MM.1S (cell line): ENCODE measurements at regions not wholly inside any gene's neighbourhood (a gene's known extent, or its start where the extent isn't known, plus 50 kb on each side); places are given as distances from the start of the nearest gene placed in this dataset.

ENCODE experiments used
- DNase-seq: peaks from one replicate; pipeline ENCODE4 v3.0.0-alpha.2; 2015
- H2AFZ ChIP-seq: fragments of 300-600 bp; sonication (generic); 2 replicates; pipeline ENCODE4 v1.6.0; 2016; ENCODE audit warnings: antibody characterized with exemption, low read length
- H3F3A ChIP-seq: fragments of 300-600 bp; sonication (generic); 2 replicates; pipeline ENCODE4 v1.6.1; 2016; ENCODE audit warnings: mild to moderate bottlenecking, antibody characterized with exemption, low read length, moderate library complexity, mixed read lengths; ENCODE audit not compliant: insufficient read depth
- H3K27ac ChIP-seq: fragments of 300-600 bp; sonication (generic); 2 replicates; pipeline ENCODE4 v1.5.1; 2016; ENCODE audit warnings: mild to moderate bottlenecking, low read length
- H3K27me3 ChIP-seq: fragments of 300-600 bp; sonication (generic); replicated peaks from 2 replicates; pipeline ENCODE4 v1.6.0; 2016; ENCODE audit warnings: low read length; ENCODE audit not compliant: insufficient read depth
- H3K36me3 ChIP-seq: fragments of 300-600 bp; sonication (generic); replicated peaks from 2 replicates; pipeline ENCODE4 v1.6.1; 2016; ENCODE audit warnings: mild to moderate bottlenecking, low read length, mixed read lengths; ENCODE audit not compliant: insufficient read depth
- H3K4me1 ChIP-seq: fragments of 300-600 bp; sonication (generic); 2 replicates; pipeline ENCODE4 v1.6.1; 2016; ENCODE audit warnings: low read length, mixed read lengths
- H3K4me2 ChIP-seq: fragments of 300-600 bp; sonication (generic); 2 replicates; pipeline ENCODE4 v1.6.0; 2016; ENCODE audit warnings: low read depth, low read length
- H3K4me3 ChIP-seq: fragments of 300-600 bp; sonication (generic); 2 replicates; pipeline ENCODE4 v1.5.1; 2016; ENCODE audit warnings: low read length, mixed read lengths
- H3K79me2 ChIP-seq: fragments of 300-600 bp; sonication (generic); 2 replicates; pipeline ENCODE4 v1.6.1; 2016; ENCODE audit warnings: mixed run types, low read length, mixed read lengths
- H3K9ac ChIP-seq: fragments of 300-600 bp; sonication (generic); 2 replicates; pipeline ENCODE4 v1.6.1; 2016; ENCODE audit warnings: low read length, mixed read lengths
- H3K9me2 ChIP-seq: fragments of 300-600 bp; sonication (generic); replicated peaks from 2 replicates; pipeline ENCODE4 v1.6.1; 2016; ENCODE audit warnings: mild to moderate bottlenecking, low read length, mixed read lengths; ENCODE audit not compliant: insufficient read depth
- H3K9me3 ChIP-seq: fragments of 300-600 bp; sonication (generic); replicated peaks from 2 replicates; pipeline ENCODE4 v1.6.1; 2016; ENCODE audit warnings: mild to moderate bottlenecking, low read length, mixed read lengths; ENCODE audit not compliant: insufficient read depth
- H4K20me1 ChIP-seq: fragments of 300-600 bp; sonication (generic); 2 replicates; pipeline ENCODE4 v1.6.1; 2016; ENCODE audit warnings: mild to moderate bottlenecking, low read length, moderate library complexity, mixed read lengths; ENCODE audit not compliant: insufficient read depth
- CTCF ChIP-seq: fragments of 300-600 bp; sonication (generic); IDR thresholded peaks from 2 replicates; pipeline ENCODE4 v1.5.1; 2016; ENCODE audit warnings: antibody characterized with exemption, low read length, mixed read lengths
- EZH2 ChIP-seq: fragments of 300-600 bp; sonication (generic); optimal IDR thresholded peaks from 2 replicates; pipeline ENCODE3; 2017; ENCODE audit warnings: low read depth, mild to moderate bottlenecking, antibody characterized with exemption, low read length, mixed read lengths
- EZH2phosphoT487 ChIP-seq: fragments of 300-600 bp; sonication (generic); IDR thresholded peaks from 2 replicates; pipeline ENCODE4 v1.6.1; 2018; ENCODE audit warnings: antibody characterized with exemption, low read length

GRCh38 chr2:118207889-118208288, 119.6 kb downstream of the INSIG2 start:
- no peaks in the 10 kb centered on the region; the same call in 1 of the 2 replicates for H3K9me2 ChIP-seq
- H3K79me2 ChIP-seq, result no peaks in the 10 kb centered on the region
- H3F3A ChIP-seq, result no peaks in the 10 kb centered on the region
- no peaks in the 10 kb centered on the region for H3K9me3 ChIP-seq
- H3K9ac ChIP-seq, result no peak overlapping the region
- H3K36me3 ChIP-seq, result no peaks in the 10 kb centered on the region
- no peak overlapping the region for H3K4me3 ChIP-seq
- no peaks in the 10 kb centered on the region for H4K20me1 ChIP-seq
- no peak overlapping the region for H3K4me2 ChIP-seq
- TF ChIP-seq EZH2, result no peak
- H3K27me3 ChIP-seq, result no peaks in the 10 kb centered on the region
- H3K4me1 ChIP-seq, result no peaks in the 10 kb centered on the region
- no peak for DNase-seq
- no peak overlapping the region for H2AFZ ChIP-seq
- no peak overlapping the region for H3K27ac ChIP-seq

- Histone ChIP-seq H2AFZ (0 out of 2 replicates have a peak overlapping the region, but pooled peaks have one; percentile 21), H3K4me1 (peaks cover 4% of the 10 kb centered on the region; the same call in 1 of the 2 replicates), H3K9ac (no peak overlapping the region), H3K4me2 (no peak overlapping the region), H3K9me2 (no peaks in the 10 kb centered on the region), H3F3A (no peaks in the 10 kb centered on the region), H3K27me3 (no peaks in the 10 kb centered on the region), H3K36me3 (no peaks in the 10 kb centered on the region), H3K79me2 (no peaks in the 10 kb centered on the region), H3K27ac (no peak overlapping the region), H3K4me3 (no peak overlapping the region), H3K9me3 (no peaks in the 10 kb centered on the region), H4K20me1 (no peaks in the 10 kb centered on the region)
- no peak for TF ChIP-seq EZH2phosphoT487
- TF ChIP-seq CTCF, result peak; percentile 85
- no peak for TF ChIP-seq EZH2
- DNase-seq, result peak; percentile 55
Observed at GRCh38 chr2:118202707-118203303, 114.5 kb downstream of the INSIG2 start.

- no peaks in the 10 kb centered on the region for H3F3A ChIP-seq
- no peak for TF ChIP-seq EZH2phosphoT487
- no peak for TF ChIP-seq CTCF
- TF ChIP-seq EZH2, result no peak
- H3K4me3 ChIP-seq, result no peak overlapping the region
- H3K9me3 ChIP-seq, result no peaks in the 10 kb centered on the region
- H4K20me1 ChIP-seq, result no peaks in the 10 kb centered on the region
- no peaks in the 10 kb centered on the region for H3K36me3 ChIP-seq
- H2AFZ ChIP-seq, result no peak overlapping the region; the same call in 1 of the 2 replicates
- peaks cover 4% of the 10 kb centered on the region; the same call in 1 of the 2 replicates for H3K4me1 ChIP-seq
- DNase-seq, result peak; percentile 30
- H3K4me2 ChIP-seq, result no peak overlapping the region
- H3K79me2 ChIP-seq, result no peaks in the 10 kb centered on the region
- no peaks in the 10 kb centered on the region for H3K9me2 ChIP-seq
- no peak overlapping the region for H3K27ac ChIP-seq
- no peak overlapping the region for H3K9ac ChIP-seq
- no peaks in the 10 kb centered on the region for H3K27me3 ChIP-seq
Observed at GRCh38 chr2:118198268-118198667, 110.0 kb downstream of the INSIG2 start.

GRCh38 chr2:118197011-118197675, 108.9 kb downstream of the INSIG2 start:
- TF ChIP-seq EZH2phosphoT487, result no peak
- no peak for TF ChIP-seq EZH2
- TF ChIP-seq CTCF, result no peak
- no peak overlapping the region for H2AFZ ChIP-seq
- no peaks in the 10 kb centered on the region for H4K20me1 ChIP-seq

More at GRCh38 chr2:118197011-118197675, 108.9 kb downstream of the INSIG2 start:
- H3F3A ChIP-seq, result no peaks in the 10 kb centered on the region
- H3K4me2 ChIP-seq, result no peak overlapping the region
- H3K9me3 ChIP-seq, result no peaks in the 10 kb centered on the region
- no peak overlapping the region for H3K4me3 ChIP-seq
- no peak overlapping the region for H3K9ac ChIP-seq
- no peaks in the 10 kb centered on the region for H3K79me2 ChIP-seq
- no peaks in the 10 kb centered on the region for H3K36me3 ChIP-seq
- no peaks in the 10 kb centered on the region for H3K27me3 ChIP-seq
- no peaks in the 10 kb centered on the region for H3K9me2 ChIP-seq
- H3K27ac ChIP-seq, result no peak overlapping the region
- H3K4me1 ChIP-seq, result peaks cover 4% of the 10 kb centered on the region; the same call in 1 of the 2 replicates
- DNase-seq, result peak; percentile 17
